ENCODE measurements at regions not wholly inside any gene's neighbourhood (a gene's known extent, or its start where the extent isn't known, plus 50 kb on each side); places are given as distances from the start of the nearest gene placed in this dataset.

DNA sequence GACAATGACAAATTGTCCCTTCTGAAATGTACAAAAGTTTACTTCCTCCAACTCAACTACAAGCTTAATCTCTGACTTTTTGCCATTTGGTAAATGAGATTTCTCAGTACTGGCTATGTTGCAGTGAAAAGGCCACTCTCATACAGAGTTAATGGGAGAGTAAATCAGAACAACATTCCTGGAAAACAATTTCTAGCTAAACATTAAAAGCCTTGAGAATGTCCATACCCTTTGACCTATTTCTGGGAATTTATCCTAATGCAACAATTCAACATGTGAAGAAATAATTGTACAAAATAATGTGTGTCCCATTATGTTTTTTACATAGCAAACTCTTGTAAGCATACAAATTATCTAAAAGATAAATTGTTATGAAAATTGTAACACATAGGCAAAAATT lies 56.3 kb upstream of the SPEF2 start:
- H3K4me3 ChIP-seq = no peak overlapping the region
- H3K27ac ChIP-seq = no peak overlapping the region
- no peaks in the 10 kb centered on the region for H3K27me3 ChIP-seq
- no peaks in the 10 kb centered on the region for H3K36me3 ChIP-seq
- no peak for DNase-seq
- no peak for TF ChIP-seq CTCF (IDR thresholded peaks at IDR 0.05)
- H3K9me3 ChIP-seq = peaks cover 2 to 13% (median 3%) of the 10 kb centered on the region in 3 donors
- no peaks in the 10 kb centered on the region for H3K4me1 ChIP-seq
- intact Hi-C loops (cut with DNase I; ENCODE audit: low total_unique reads) = no loop called here

GRCh38 chr5:35557748-35558147 lies 59.9 kb upstream of the SPEF2 start:
- TF ChIP-seq CTCF (IDR thresholded peaks at IDR 0.05) = no peak
- no peaks in the 10 kb centered on the region for H3K27me3 ChIP-seq
- H3K36me3 ChIP-seq = no peaks in the 10 kb centered on the region
- H3K4me1 ChIP-seq = no peaks in the 10 kb centered on the region
- H3K9me3 ChIP-seq = peaks cover 2 to 19% (median 3%) of the 10 kb centered on the region in 3 donors
- no peak for DNase-seq
- intact Hi-C loops (cut with DNase I; ENCODE audit: low total_unique reads) = no loop called here
- no peak overlapping the region for H3K4me3 ChIP-seq
- H3K27ac ChIP-seq = no peak overlapping the region

GRCh38 chr5:35557199-35557598 lies 60.5 kb upstream of the SPEF2 start:
- intact Hi-C loops (cut with DNase I; ENCODE audit: low total_unique reads) = no loop called here
- Histone ChIP-seq H3K4me1 (no peaks in the 10 kb centered on the region), H3K36me3 (no peaks in the 10 kb centered on the region), H3K4me3 (no peak overlapping the region), H3K27ac (no peak overlapping the region), H3K9me3 (peaks cover 2 to 19% (median 3%) of the 10 kb centered on the region in 3 donors), H3K27me3 (no peaks in the 10 kb centered on the region)
- DNase-seq = no peak
- no peak for TF ChIP-seq CTCF (IDR thresholded peaks at IDR 0.05)

DNA sequence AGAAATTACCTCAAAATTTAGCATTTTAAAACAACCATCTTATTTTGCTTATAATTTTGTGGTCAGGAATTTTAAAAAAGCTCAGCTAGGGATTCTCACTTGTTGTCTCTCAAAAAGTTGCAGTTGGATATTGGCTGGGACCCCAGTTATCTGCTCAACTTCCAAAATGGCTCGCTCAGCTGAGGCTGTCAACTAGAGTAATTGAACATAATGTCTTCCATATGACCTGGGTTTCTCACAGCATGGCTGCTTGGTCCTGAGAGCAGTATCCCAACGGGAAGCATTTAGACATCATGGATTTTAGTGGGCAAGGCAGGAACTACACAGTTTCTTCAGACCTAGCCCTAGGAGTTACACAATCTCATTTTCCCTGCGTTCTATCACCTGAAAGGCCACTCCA lies 63.6 kb upstream of the SPEF2 start:
- Histone ChIP-seq H3K27me3 (no peaks in the 10 kb centered on the region), H3K4me1 (no peaks in the 10 kb centered on the region), H3K9me3 (peaks cover 2 to 16% (median 3%) of the 10 kb centered on the region in 3 donors), H3K36me3 (no peaks in the 10 kb centered on the region), H3K4me3 (no peak overlapping the region), H3K27ac (no peak overlapping the region)
- intact Hi-C loops (cut with DNase I; ENCODE audit: low total_unique reads) = no loop called here
- no peak for TF ChIP-seq CTCF (IDR thresholded peaks at IDR 0.05)
- DNase-seq = no peak

DNA sequence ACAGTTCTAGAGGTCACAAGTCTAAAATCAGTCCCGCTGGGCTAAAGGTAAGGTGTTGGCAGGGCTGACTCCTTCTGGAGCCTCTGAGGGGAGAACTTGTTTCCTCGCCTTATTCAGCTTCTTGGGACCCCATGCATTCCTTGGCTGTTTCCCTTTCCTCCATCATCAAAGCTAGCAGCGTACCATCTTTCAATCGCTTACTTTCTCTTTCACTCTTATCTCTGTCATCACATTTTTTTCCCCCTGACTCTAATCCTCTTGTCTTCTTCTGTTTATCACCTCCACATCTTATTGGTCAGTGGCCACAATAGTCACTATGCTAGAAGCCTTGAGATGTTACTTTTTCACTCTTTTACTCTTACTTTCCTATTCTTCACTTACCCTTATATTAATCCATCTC lies 72.5 kb upstream of the SPEF2 start:
- Histone ChIP-seq H3K27me3 (no peaks in the 10 kb centered on the region), H3K27ac (no peak overlapping the region), H3K9me3 (no peaks in the 10 kb centered on the region), H3K4me3 (no peak overlapping the region), H3K4me1 (no peaks in the 10 kb centered on the region), H3K36me3 (no peaks in the 10 kb centered on the region)
- DNase-seq = no peak
- intact Hi-C loops (cut with DNase I; ENCODE audit: low total_unique reads) = no loop called here
- TF ChIP-seq CTCF (IDR thresholded peaks at IDR 0.05) = no peak

- H3K27ac ChIP-seq = no peak overlapping the region
- DNase-seq = no peak
- intact Hi-C loops (cut with DNase I; ENCODE audit: low total_unique reads) = no loop called here
- no peaks in the 10 kb centered on the region for H3K36me3 ChIP-seq
- TF ChIP-seq CTCF (IDR thresholded peaks at IDR 0.05) = no peak
- H3K4me3 ChIP-seq = no peak overlapping the region
- no peaks in the 10 kb centered on the region for H3K9me3 ChIP-seq
- H3K27me3 ChIP-seq = no peaks in the 10 kb centered on the region
- no peaks in the 10 kb centered on the region for H3K4me1 ChIP-seq
These were observed 74.3 kb upstream of the SPEF2 start for GRCh38 chr5:35543408-35543807.
